Suppressor macrophage (primary cell): ENCODE measurements at regions not wholly inside any gene's neighbourhood (a gene's known extent, or its start where the extent isn't known, plus 50 kb on each side); places are given as distances from the start of the nearest gene placed in this dataset.

Experiments used
- DNase-seq, 4 experiments: peaks; one replicate each; pipeline ENCODE4 v3.0.0-alpha.2; 2020 to 2022

GRCh38 chr3:124453189-124453588, 277.1 kb upstream of the UMPS start:
- no peak for DNase-seq

GRCh38 chr3:124455891-124456290, 274.4 kb upstream of the UMPS start:
- DNase-seq = no peak

- DNase-seq = no peak
Observed at GRCh38 chr3:124456506-124456905, 273.7 kb upstream of the UMPS start.

- no peak for DNase-seq
Observed at GRCh38 chr3:124459678-124460077, 270.6 kb upstream of the UMPS start.

- DNase-seq = no peak
Observed at GRCh38 chr3:124461126-124461525, 269.1 kb upstream of the UMPS start.

- DNase-seq = no peak
Observed at GRCh38 chr3:124461838-124462632, 268.2 kb upstream of the UMPS start.

GRCh38 chr3:124463234-124463633, 267.0 kb upstream of the UMPS start:
- no peak for DNase-seq

- peak; percentile 48 to 64 (median 60) for DNase-seq
Observed at GRCh38 chr3:124467980-124468902, 262.0 kb upstream of the UMPS start.

GRCh38 chr3:124469555-124469954, 260.7 kb upstream of the UMPS start:
- DNase-seq = no peak

- DNase-seq = no peak
Observed at GRCh38 chr3:124478830-124479229, 251.4 kb upstream of the UMPS start.

- DNase-seq = peak in 1 of 4 experiments; percentile 4
Observed at GRCh38 chr3:124483915-124484470, 246.3 kb upstream of the UMPS start.

GRCh38 chr3:124486324-124486723, 243.9 kb upstream of the UMPS start:
- no peak for DNase-seq

GRCh38 chr3:124489506-124489905, 240.7 kb upstream of the UMPS start:
- DNase-seq = no peak

- no peak for DNase-seq
Observed at GRCh38 chr3:124491098-124491497, 239.2 kb upstream of the UMPS start.

GRCh38 chr3:124491875-124492274, 238.4 kb upstream of the UMPS start:
- no peak for DNase-seq

GRCh38 chr3:124492824-124493223, 237.4 kb upstream of the UMPS start:
- DNase-seq = peak in 1 of 4 experiments; percentile 12

GRCh38 chr3:124496061-124496460, 234.2 kb upstream of the UMPS start:
- DNase-seq = no peak

- no peak for DNase-seq
Observed at GRCh38 chr3:124497487-124497886, 232.8 kb upstream of the UMPS start.

- no peak for DNase-seq
Observed at GRCh38 chr3:124498891-124499290, 231.4 kb upstream of the UMPS start.

GRCh38 chr3:124504332-124505059, 225.8 kb upstream of the UMPS start:
- DNase-seq = no peak

- DNase-seq = no peak
Observed at GRCh38 chr3:124509884-124510283, 220.4 kb upstream of the UMPS start.

- no peak for DNase-seq
Observed at GRCh38 chr3:124510290-124510689, 220.0 kb upstream of the UMPS start.
